C4-2B (cell line): ENCODE measurements at regions not wholly inside any gene's neighbourhood (a gene's known extent, or its start where the extent isn't known, plus 50 kb on each side); places are given as distances from the start of the nearest gene placed in this dataset.

Experiments used
- CTCF ChIP-seq: fragments of 450-650 bp; conservative IDR thresholded peaks from 2 replicates; pipeline ENCODE4 v1.5.1; 2017; ENCODE audit warnings: mild to moderate bottlenecking
- ZFX ChIP-seq: fragments of 450-650 bp; IDR thresholded peaks from 2 replicates; pipeline ENCODE4 v1.6.1; 2017

GRCh38 chr3:78459796-78460195, 1308.0 kb downstream of the ROBO1 start:
- TF ChIP-seq CTCF: no peak
- no peak for TF ChIP-seq ZFX
